SU-DHL-6 (cell line): ENCODE measurements at regions not wholly inside any gene's neighbourhood (a gene's known extent, or its start where the extent isn't known, plus 50 kb on each side); places are given as distances from the start of the nearest gene placed in this dataset.

Experiments
- EZH2phosphoT487 ChIP-seq: fragments of 200-600 bp; sonication (generic), shearing (Covaris generic); conservative IDR thresholded peaks from 2 replicates; pipeline ENCODE4 v1.6.1; 2018; ENCODE audit warnings: mild to moderate bottlenecking, antibody characterized with exemption, low read length, moderate library complexity, mixed read lengths
- TF ChIP-seq, protein P1 (sequence below): fragments of 200-600 bp; sonication (generic); IDR thresholded peaks from one replicate; pipeline ENCODE4 v1.5.1; 2017; ENCODE audit warnings: antibody characterized with exemption, mild to moderate bottlenecking, low read length, moderate library complexity; ENCODE audit not compliant: insufficient read depth, poor library complexity, severe bottlenecking

DNA sequence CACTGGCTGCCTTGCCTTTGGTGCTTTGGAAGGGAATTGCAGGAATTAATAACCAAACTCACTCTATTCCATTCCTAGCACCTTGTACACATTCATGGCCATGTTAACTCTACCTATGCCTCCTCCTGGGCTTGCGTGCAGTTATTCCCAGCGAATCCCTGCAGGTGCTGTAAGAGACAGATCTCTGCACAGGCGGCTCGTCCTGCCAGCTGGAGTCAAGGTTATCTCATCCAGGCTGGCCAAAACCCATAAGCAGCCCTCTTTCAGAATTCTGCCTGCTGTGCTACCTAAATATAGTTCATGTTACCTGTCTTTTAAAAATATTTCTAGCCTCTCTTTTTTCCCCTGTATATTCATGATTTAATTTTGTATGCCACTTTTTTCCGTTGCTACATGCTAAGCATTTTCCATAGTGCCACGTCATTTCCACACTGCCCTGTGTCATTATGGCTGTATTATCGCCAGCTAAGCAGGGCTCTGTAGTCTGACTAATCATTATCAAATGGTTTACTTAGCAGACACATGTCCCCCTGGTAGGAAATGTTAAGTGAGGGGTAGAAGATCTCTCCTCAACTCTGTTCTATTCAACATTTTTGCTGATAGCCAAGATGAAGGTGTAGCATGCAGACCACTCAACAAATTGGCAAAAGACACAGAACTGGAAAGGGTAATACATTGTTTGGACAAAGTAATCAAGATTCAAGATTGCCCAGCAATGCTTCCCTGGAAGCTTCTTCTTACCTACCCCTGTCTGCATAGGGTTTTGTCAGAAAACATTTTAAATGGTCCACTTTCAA, 79.7 kb upstream of the TAF1B start:
- TF ChIP-seq, protein P1, sequence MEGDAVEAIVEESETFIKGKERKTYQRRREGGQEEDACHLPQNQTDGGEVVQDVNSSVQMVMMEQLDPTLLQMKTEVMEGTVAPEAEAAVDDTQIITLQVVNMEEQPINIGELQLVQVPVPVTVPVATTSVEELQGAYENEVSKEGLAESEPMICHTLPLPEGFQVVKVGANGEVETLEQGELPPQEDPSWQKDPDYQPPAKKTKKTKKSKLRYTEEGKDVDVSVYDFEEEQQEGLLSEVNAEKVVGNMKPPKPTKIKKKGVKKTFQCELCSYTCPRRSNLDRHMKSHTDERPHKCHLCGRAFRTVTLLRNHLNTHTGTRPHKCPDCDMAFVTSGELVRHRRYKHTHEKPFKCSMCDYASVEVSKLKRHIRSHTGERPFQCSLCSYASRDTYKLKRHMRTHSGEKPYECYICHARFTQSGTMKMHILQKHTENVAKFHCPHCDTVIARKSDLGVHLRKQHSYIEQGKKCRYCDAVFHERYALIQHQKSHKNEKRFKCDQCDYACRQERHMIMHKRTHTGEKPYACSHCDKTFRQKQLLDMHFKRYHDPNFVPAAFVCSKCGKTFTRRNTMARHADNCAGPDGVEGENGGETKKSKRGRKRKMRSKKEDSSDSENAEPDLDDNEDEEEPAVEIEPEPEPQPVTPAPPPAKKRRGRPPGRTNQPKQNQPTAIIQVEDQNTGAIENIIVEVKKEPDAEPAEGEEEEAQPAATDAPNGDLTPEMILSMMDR, result no peak
- no peak for TF ChIP-seq EZH2phosphoT487
